ENCODE measurements at regions not wholly inside any gene's neighbourhood (a gene's known extent, or its start where the extent isn't known, plus 50 kb on each side); places are given as distances from the start of the nearest gene placed in this dataset.

GRCh38 chr4:154687840-154688239 is 56.0 kb upstream of the LRAT start:
- Histone ChIP-seq H3K36me3 (ENCODE audit: control insufficient read depth in 1 of 2, insufficient read depth in 2 of 2, low read length in 2 of 2) (no peaks in the 10 kb centered on the region), H3K4me1 (ENCODE audit: control insufficient read depth in 1 of 2, insufficient read depth in 2 of 2, low read length in 2 of 2) (no peaks in the 10 kb centered on the region), H3K27me3 (ENCODE audit: insufficient read depth, low read length) (no peaks in the 10 kb centered on the region), H3K4me3 (replicated peaks in 1 of 2; ENCODE audit: low read depth in 1 of 2, low read length in 2 of 2) (no peak overlapping the region), H3K9me3 (ENCODE audit: control insufficient read depth in 1 of 2, insufficient read depth in 1 of 2, low read depth in 1 of 2, low read length in 2 of 2) (no peaks in the 10 kb centered on the region), H3K9ac (ENCODE audit: low read length) (no peak overlapping the region), H4K20me1 (ENCODE audit: insufficient read depth) (no peaks in the 10 kb centered on the region), H3K79me2 (ENCODE audit: insufficient read depth, low read length) (no peaks in the 10 kb centered on the region), H3K9me2 (ENCODE audit: insufficient read depth) (no peaks in the 10 kb centered on the region), H3K4me2 (ENCODE audit: low read length) (no peak overlapping the region), H2AFZ (ENCODE audit: low read depth, low read length, poor library complexity, severe bottlenecking) (no peak overlapping the region), H3K27ac (ENCODE audit: low read depth, low read length) (no peak overlapping the region)
- TF ChIP-seq, protein P1, sequence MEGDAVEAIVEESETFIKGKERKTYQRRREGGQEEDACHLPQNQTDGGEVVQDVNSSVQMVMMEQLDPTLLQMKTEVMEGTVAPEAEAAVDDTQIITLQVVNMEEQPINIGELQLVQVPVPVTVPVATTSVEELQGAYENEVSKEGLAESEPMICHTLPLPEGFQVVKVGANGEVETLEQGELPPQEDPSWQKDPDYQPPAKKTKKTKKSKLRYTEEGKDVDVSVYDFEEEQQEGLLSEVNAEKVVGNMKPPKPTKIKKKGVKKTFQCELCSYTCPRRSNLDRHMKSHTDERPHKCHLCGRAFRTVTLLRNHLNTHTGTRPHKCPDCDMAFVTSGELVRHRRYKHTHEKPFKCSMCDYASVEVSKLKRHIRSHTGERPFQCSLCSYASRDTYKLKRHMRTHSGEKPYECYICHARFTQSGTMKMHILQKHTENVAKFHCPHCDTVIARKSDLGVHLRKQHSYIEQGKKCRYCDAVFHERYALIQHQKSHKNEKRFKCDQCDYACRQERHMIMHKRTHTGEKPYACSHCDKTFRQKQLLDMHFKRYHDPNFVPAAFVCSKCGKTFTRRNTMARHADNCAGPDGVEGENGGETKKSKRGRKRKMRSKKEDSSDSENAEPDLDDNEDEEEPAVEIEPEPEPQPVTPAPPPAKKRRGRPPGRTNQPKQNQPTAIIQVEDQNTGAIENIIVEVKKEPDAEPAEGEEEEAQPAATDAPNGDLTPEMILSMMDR (IDR thresholded peaks at IDR 0.05 in 2 of 3, conservative IDR thresholded peaks at IDR 0.05 in 1 of 3; ENCODE audit: borderline replicate concordance in 1 of 3, insufficient read depth in 1 of 3, low read depth in 2 of 3, low read length in 2 of 3) = no peak
- no peak for TF ChIP-seq YY1 (IDR thresholded peaks at IDR 0.05; ENCODE audit: extremely low read depth, insufficient replicate concordance, low read depth, low read length)
- TF ChIP-seq ZNF274 (IDR thresholded peaks at IDR 0.05; ENCODE audit: low read depth, low read length) = no peak
- TF ChIP-seq MAX (IDR thresholded peaks at IDR 0.05) = no peak
- no peak for TF ChIP-seq SIN3A (IDR thresholded peaks at IDR 0.05; ENCODE audit: low read depth)
- TF ChIP-seq CEBPB (IDR thresholded peaks at IDR 0.05; ENCODE audit: low read depth) = no peak
- no peak for TF ChIP-seq EZH2 (IDR thresholded peaks at IDR 0.05)
- TF ChIP-seq, protein P2, sequence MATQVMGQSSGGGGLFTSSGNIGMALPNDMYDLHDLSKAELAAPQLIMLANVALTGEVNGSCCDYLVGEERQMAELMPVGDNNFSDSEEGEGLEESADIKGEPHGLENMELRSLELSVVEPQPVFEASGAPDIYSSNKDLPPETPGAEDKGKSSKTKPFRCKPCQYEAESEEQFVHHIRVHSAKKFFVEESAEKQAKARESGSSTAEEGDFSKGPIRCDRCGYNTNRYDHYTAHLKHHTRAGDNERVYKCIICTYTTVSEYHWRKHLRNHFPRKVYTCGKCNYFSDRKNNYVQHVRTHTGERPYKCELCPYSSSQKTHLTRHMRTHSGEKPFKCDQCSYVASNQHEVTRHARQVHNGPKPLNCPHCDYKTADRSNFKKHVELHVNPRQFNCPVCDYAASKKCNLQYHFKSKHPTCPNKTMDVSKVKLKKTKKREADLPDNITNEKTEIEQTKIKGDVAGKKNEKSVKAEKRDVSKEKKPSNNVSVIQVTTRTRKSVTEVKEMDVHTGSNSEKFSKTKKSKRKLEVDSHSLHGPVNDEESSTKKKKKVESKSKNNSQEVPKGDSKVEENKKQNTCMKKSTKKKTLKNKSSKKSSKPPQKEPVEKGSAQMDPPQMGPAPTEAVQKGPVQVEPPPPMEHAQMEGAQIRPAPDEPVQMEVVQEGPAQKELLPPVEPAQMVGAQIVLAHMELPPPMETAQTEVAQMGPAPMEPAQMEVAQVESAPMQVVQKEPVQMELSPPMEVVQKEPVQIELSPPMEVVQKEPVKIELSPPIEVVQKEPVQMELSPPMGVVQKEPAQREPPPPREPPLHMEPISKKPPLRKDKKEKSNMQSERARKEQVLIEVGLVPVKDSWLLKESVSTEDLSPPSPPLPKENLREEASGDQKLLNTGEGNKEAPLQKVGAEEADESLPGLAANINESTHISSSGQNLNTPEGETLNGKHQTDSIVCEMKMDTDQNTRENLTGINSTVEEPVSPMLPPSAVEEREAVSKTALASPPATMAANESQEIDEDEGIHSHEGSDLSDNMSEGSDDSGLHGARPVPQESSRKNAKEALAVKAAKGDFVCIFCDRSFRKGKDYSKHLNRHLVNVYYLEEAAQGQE (IDR thresholded peaks at IDR 0.05; ENCODE audit: low read depth) = no peak
- no peak for TF ChIP-seq POLR2A (IDR thresholded peaks at IDR 0.05; ENCODE audit: borderline replicate concordance, extremely low read depth, insufficient read depth, insufficient read length)
- TF ChIP-seq ZFX (IDR thresholded peaks at IDR 0.05) = no peak
- no peak for TF ChIP-seq TCF7L2 (IDR thresholded peaks at IDR 0.05; ENCODE audit: borderline replicate concordance, extremely low read depth, insufficient read depth, insufficient read length)
- TF ChIP-seq SP1 (IDR thresholded peaks at IDR 0.05; ENCODE audit: low read depth) = no peak
- no peak for TF ChIP-seq RAD21 (IDR thresholded peaks at IDR 0.05; ENCODE audit: low read depth)
- TF ChIP-seq ATF3 (IDR thresholded peaks at IDR 0.05) = no peak
- TF ChIP-seq JUND (IDR thresholded peaks at IDR 0.05) = no peak
- TF ChIP-seq SRF (IDR thresholded peaks at IDR 0.05; ENCODE audit: low read depth) = no peak
- TF ChIP-seq CBX3 (IDR thresholded peaks at IDR 0.05; ENCODE audit: low read depth) = no peak
- no TSS peak for BruUV-seq (replicated peaks)
- DNase-seq (ENCODE audit: low read depth, low spot score) = no peak
- ChIA-PET CTCF (interaction anchor here (0.9 to 2.3 kb wide), 8 partner anchors 11 to 119 kb away, joined by 3 to 33 read pairs (median 8); partner anchors contain the start of gene LRAT), RAD21 (ENCODE audit: low non-redundant PET in 1 of 2, low total read pairs in 2 of 2, uncharacterized antibody in 2 of 2, unreplicated experiment in 2 of 2) (no interaction called here), POLR2A (interaction anchor here (1.0 to 1.4 kb wide), 2 partner anchors 11 to 56 kb away, joined by 3 read pairs; partner anchors contain the start of gene LRAT)
- intact Hi-C loops (cut with micrococcal nuclease) = loop anchor here (2.0 kb wide), 1 partner anchor 91 kb away; no protein-coding TSS in a partner anchor
- no peak for ATAC-seq
